Activated CD4-positive, alpha-beta T cell treated with anti-CD3 and anti-CD28 coated beads, Interleukin-2, amount 50 U/mL, for 24 hours (primary cell): ENCODE measurements at regions not wholly inside any gene's neighbourhood (a gene's known extent, or its start where the extent isn't known, plus 50 kb on each side); places are given as distances from the start of the nearest gene placed in this dataset.

ENCODE experiments used
- DNase-seq, 2 donors: peaks; one replicate each; pipeline ENCODE4 v3.0.0-alpha.2; 2020; ENCODE audit warnings: low read depth in 1 of 2, low spot score in 1 of 2

DNA sequence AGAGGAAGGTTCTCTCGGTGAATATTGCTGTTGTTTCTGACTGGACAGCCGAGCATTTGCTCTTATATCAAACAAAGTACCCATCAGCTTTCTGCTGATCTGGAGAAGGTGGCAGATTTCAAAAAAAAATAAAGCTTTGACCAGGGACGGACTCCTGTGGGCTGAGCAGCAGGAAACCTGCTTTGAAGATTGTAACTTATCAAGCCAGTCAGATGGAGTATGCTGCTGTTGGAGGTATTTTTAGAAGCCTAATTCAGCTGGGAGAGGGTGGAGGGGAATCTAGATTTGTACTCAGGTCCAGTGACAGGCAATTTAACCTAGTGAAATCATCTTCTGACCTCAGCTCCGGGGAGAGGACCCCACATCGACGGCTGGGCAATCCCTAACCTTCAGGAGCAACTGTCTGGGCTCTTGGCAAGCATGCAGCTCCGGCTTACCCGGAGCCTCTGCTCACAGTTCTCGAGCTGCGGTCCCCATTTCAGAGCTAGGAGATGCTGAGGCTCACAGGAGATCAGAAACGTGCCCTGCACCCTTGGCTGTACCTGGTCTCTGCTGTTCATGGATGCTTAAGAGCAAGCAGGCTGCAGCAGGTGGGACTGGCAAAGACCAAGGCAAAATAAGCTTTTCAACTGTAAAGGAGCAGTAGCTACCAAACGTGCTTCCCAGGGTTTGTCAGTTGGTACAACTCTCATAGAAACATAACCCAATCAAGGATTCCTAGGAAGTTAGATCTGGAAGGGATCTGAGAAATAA lies 89.3 kb upstream of the ST8SIA2 start:
- no peak for DNase-seq

DNA sequence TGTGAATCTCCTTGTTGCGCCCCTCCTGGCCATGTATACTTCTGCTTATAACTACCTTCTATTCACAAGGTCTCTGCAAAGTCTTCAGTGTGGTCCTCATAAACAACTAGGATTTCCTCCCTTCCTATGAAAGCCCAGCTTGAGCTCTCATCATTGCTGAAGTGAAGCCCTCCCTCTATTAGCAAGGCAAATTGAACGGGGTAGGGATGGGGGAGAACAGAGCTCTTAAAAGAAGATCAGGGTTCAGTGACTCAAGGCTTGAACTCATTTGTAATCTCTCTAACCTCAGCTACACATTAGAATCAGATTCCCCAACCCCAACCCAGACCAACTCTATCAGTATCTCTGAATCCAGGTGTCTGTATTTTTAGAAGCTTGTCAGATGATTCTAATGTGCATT lies 88.3 kb upstream of the ST8SIA2 start:
- DNase-seq: no peak

DNA sequence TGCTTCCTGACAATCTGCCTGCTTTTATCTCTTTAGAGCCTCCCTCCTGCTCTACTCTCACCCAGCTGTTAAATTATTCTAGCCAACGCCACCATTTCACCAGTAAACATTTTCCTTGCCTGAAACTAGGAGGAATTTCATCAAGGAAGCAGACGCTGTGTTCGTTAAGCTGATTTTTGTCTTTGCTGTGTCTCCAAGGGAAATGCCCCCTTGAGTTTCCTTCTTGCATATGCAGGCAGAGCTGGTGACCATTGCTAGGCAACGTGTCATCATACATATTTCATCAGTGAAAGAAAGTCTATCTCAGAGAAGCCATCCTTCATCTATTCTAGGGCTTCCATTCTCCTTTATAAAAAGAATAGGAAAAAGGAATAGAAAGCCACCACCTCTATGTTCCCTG lies 87.0 kb upstream of the ST8SIA2 start:
- DNase-seq: no peak

DNA sequence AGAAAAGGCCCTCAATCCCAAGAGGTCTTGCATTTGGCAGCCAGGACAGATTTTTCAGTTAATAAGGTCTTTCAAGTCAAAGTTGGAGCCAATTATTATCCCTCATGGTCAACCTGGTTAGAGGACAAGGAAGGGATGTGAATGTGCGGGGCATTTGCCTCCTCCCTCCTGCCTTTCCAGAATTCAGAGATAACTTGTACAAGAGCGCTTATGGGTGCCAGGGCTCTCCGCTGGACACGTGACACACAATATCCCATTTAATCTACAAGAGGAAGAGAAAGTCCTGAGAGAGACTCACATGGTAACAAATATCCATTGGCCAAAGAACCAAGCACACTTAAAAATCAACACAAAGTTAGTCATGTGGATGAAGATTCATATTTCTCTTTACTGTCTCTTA lies 78.5 kb upstream of the ST8SIA2 start:
- DNase-seq: no peak

DNA sequence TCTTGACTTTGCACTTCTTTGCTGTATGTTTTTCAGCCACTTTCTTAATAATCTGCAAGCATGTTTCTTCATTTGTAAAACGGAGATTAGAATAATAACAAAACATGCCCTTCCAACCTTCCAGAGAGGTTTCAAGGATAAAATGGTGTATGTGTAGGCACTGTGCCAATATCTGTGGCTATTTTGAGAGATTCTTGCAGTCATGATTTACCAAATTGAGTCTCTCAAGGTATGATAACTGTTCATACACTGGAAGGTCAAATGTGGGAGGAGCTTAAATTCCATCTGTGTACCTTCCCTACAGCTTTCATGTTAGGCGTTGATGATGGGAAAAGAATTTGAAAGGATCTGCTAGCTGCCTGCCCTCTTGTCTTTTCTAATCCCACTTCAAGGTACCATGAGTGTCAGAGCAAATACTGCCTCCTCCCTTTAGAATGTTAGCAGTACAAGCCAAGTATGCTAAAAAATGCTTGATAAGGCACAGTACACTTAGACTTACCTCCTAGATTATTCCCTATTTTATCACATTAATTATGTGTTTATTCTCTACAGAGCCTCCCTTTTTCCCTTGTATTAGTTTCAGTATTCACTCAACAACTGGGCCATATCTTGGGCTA lies 78.0 kb upstream of the ST8SIA2 start:
- no peak for DNase-seq

DNA sequence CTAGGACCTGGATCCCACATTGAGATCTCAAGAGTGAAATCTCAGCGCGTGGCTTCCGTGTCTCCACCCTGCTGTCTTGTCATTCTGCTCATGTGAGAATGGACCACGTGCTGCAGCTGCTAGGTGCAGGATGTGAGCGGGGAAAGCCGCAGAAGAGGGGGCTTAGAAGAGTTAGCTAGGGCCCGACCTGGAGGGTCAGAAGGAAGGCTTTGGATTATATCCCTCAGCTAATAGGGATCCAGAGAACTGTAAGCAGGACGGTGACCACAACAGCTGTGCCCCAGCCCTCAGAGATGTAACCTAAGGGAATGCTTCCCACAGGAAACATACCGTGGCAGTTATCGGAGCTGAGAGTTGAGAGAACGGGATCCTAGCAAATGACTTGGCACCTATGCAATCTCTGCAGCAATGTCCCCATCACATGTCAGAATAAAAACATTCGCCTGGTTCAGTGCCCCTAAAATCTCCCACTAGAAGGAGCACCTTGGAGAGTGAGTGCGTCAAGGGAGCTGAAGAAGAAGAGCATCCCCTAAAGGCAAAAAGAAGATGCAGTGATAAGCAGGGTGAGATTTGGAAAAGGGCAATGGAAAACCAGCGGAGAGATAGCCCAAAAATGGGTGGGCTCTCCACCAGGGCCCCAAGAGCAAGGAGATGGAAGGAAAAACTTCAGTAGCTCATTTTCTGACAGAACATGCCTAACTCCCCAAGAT lies 76.9 kb upstream of the ST8SIA2 start:
- DNase-seq: no peak

DNA sequence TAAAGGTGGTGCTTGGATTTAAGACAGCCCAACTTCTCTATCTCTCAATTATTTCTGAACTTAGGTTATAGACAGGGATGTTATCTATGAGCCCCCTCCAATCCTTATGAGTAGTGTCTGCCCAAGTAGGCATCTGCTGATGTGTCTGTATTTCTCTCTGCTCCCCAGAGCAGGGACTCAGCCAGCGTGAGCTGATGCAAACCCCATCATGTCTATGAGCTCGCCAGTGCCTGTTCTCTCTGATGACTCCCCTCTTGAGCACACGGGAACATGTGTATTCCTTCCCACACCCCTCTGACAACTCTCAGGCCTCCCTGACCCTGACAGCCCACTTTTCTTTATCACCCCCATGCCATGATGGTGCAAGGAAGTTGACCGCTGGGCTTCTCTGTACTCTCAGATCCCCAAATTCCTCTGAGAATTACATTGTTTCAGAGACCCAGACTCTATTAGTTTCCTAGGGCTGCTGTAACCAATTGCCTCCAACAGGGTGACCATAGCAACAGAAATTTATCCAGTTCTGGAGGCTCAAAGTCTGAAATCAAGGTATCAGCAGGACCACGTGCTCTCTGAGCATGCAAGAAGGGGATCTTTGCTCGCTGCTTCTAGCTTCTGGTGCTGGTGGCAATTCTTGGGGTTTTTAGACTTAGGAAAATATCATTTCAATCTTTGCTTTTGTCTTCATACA lies 73.5 kb upstream of the ST8SIA2 start:
- DNase-seq: no peak

DNA sequence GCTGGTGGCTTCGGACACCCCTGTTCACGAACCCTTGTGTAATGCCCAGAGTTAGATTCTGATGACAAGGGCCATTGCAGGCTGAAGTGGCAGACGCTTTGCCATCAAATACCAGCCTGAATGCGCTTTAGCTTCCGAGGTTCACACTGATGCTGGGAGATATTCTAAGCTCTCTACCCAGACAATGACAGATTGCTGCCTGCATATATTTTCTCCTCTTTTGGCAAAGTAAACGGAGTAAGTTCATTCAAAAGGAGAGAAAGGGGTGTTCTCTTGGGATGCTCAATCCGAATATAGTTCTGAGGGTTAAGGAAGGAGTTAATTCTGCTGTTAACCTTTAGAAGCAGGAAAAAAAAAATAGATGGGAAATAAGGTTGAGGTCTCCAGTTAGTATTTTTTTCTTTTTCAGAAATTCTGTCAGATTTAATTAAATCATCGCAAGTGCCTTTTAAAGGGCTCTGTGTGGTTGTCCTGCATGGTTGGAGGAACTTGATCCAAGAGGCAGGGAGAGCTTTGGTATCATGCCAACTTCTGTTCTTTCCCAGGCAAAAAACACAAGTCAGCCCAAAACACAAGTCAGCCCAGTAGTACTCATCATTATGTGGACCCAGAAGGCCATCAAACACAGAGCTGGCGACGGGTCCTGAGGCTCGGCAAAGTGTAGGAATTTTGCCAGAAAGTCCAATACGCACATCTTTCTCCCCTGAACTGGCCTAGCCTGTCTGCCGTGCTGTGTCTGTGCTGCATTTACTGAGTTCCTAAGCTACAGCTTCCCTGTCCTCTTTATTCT lies 70.9 kb upstream of the ST8SIA2 start:
- DNase-seq: no peak

DNA sequence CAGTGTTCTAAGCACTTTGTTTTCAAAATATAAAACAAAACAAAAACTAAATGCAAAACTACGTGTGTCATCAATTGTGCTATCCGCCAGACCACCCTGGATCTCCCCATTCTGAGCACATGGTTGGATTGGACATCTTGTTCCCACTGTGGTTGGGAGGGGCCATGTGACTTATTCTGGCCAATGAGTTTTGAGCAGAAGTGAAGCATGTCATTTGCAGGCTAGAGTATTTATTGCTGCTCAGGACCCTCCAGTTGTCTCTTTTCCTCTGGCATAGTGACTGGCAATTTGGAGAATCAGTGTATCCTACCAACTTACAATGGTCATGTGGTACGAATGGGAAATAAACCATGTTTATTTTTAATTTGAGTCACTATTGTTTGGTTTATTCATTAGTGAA lies 70.2 kb upstream of the ST8SIA2 start:
- no peak for DNase-seq

DNA sequence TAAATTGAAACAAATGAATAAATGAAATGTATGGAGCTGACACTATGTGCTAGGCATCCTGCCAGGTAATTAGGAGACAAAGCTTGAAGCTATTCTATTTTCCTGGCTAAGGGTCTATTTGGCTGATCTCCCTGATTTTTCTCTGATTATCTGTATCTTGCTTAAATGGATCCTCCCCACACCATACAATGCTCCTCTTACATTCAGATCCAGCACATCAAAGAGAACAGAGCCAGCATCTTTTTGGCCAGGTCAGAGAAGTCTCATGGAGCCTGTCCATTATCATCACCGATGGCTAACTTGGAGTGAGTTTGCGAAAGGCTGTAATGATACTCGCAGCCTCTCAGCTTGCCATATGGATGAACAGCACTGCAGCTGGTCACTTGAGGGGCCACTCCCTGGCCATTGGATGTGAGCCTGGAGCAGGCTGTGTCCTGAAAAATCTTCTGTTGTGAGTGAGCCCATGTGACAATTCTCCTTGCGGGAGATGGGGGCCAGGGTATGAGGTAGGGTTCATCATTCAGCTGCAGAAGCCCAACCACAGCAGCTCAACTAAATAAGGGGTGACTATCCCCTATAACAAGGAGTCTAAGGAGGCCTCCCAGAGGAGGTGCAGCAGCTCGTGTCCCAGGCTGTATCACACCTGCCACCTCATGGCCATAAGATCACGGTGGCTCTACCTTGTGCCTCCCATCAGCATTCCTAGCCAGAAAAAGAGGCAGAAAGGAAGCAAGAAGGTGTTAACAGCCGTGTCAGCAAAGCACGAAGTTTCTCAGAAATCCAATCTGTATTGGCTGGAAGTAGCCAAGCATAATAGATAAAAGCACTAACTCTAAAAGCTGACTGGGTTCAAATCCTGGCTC lies 69.3 kb upstream of the ST8SIA2 start:
- no peak for DNase-seq

DNA sequence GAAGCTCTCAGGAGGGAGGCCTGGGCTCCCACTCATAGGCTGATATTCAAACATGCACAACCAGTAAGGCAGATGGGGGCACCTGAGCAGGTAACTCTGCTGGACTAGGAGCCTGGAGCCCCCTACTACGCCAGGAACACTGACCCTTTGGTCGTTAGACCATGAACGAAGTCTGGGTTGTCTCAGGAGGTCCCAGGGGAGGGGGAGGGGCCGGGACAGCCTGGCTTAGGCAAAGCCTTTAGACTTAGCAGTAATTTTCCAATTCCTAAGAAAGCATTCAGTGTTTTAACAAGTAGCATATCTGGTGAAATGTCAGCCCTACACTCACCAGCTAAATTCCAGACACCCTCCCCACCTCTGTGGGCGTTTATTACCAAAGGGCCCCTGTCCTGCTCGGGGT lies 67.4 kb upstream of the ST8SIA2 start:
- DNase-seq: no peak

DNA sequence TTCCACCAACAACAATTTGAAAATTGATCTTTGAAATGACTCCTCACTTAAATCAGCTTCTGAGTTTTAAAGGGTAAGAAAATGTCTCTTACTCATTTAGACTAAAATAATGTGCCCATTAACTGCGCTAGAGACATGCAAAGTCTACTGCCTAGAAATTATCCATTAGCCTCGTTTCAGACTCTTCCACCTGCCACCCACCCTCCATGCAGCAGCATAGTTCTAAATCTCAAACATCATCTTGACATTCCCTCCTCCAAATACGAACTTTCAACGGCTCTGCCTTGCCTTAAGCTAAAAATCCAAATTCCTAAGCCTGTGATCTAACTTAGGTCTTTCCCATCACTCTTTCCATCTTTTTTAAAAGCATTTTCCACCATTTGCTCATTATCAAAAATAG lies 66.6 kb upstream of the ST8SIA2 start:
- no peak for DNase-seq

DNA sequence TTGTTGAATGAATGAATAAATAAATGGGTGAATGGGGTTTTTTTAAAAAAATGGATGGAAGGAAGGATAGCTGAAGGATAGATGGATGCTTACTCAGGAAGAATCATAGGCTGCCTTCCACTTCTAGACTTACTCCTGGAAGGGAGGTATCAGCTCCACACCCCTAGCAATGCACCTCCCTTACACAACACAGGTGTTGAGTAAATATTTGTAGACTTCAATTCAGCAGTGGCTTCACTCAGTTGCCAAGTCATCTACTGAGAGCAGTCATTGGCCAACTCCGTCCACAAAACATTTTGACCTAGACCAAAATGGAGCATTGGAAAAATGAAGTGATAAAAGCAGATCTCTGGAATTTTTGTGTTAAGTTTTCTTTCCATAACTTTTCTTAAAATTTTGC lies 65.5 kb upstream of the ST8SIA2 start:
- no peak for DNase-seq

DNA sequence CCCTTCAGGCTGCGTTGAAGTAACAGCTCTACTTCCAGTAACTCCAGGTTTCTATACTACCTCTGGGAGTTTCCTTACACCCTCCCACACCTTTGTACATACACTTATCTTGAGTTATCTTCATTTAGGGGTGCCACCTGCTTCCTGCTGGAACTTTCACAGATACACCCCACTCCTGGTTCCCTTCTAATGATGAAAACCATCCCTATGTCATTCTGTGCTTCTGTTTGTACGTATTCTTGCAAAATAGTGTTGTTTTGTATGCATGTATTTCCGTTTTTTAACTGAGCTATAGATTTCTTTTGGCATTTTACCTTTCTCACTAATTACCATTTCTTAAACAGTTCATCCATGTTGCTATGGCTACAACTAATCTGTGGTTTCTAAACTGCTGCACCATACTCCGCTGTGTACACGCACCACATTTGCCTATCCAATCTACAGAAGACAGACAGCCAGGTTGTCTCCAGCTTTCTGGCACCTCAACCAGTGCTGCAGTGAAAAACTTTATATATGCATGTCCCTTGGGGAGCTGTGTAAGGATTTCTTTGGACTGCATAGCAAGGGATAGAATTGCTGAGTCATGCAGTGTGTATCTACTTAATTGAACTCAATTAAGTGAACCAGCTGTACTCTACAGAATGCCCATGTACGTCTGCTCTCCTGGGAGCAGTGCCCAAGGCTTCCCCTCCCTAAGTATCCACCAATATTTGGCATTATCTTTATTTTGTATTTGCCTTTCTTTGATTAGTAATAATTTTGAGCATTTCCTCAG lies 61.4 kb upstream of the ST8SIA2 start:
- no peak for DNase-seq

DNA sequence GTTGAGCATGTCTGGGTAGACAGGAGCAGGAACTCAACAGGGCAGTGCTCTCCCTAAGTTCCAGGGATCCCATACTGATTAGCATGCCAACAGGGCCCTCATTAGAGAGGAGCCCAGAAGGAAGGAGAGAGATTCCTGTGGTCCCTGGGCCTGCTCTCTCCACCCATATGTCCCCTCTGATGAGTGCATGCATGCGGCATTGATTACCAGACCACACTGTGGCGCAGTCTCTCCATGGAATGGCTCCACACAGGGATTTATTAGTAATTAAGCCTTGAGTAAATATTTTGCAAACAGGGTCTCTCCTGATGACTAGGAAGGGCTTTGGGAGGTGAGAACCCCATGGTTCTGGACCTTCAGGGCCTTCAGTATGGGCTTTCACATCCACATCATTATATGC lies 60.0 kb upstream of the ST8SIA2 start:
- no peak for DNase-seq

DNA sequence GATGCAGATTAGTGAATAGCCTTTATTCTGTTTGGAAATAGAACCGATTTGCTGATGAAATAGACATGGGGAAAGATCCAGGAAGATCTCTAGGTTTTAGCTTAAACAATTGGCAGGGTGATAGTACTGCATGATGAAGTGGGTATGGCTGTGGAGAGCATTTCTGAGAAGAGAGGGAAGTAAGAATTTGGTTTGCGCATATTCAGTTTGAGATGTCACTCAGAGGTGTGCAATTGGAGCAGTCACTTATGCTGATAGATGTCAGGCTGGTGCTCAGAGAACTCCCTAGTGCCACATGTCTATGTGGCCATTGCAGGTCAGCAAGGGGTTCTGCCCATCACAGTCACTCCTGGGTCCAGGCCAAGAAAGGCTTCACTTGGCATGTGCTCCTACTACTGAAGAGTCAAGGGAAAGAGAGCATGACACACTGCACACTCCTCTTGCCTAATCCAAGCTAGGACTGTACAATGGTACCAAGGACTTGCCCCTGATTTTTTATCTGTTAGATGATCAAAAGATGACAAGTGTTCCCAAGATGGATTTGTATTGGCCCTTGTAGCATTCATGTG lies 57.2 kb upstream of the ST8SIA2 start:
- no peak for DNase-seq

DNA sequence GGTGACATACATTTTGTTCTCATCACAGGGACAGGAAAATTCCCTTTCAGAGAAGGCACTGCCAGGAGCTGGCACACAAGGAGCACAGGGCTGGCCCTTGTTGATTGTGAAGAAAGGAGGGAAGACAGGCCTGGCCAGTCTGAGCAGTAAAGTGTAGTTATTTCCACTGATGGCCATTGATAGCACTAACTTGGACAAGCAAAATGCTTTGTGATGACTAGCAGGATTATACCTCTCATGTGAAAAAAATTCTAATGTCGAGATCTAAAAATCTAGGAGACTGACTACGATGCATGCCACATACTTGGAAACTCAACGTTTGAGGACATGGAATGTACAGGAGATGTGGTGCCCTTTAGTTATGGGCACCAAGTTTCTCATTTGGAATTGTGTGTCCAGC lies 54.3 kb upstream of the ST8SIA2 start:
- no peak for DNase-seq
